Stimulated activated CD8-positive, alpha-beta memory T cell treated with anti-CD3 and anti-CD28 coated beads, Interleukin-4, amount 100 ng/mL, for 4 hours (primary cell): ENCODE measurements at regions not wholly inside any gene's neighbourhood (a gene's known extent, or its start where the extent isn't known, plus 50 kb on each side); places are given as distances from the start of the nearest gene placed in this dataset.

ENCODE experiments used
- DNase-seq, 2 donors: peaks; one replicate each; pipeline ENCODE4 v3.0.0-alpha.2; 2020; ENCODE audit warnings: low read depth in 2 of 2, low spot score in 1 of 2

- no peak for DNase-seq
Observed at GRCh38 chr10:116792817-116793216, 50.5 kb upstream of the HSPA12A start.

GRCh38 chr10:116796469-116796868 is 52.8 kb upstream of the ENO4 start:
- DNase-seq: no peak

- peak; percentile 20 to 28 for DNase-seq
Observed at GRCh38 chr10:116796910-116797513, 52.3 kb upstream of the ENO4 start.

- no peak for DNase-seq
Observed at GRCh38 chr10:116798859-116799258, 50.4 kb upstream of the ENO4 start.
